GM21576 (cell line): ENCODE measurements at regions not wholly inside any gene's neighbourhood (a gene's known extent, or its start where the extent isn't known, plus 50 kb on each side); places are given as distances from the start of the nearest gene placed in this dataset.

Experiments used
- ATAC-seq: cut with Tn5 transposase; IDR thresholded peaks from one replicate; pipeline ENCODE4 v1.9.1; 2021; ENCODE audit warnings: mild to moderate bottlenecking, moderate library complexity; ENCODE audit not compliant: unreplicated experiment

GRCh38 chrX:714131-714530, 83.5 kb downstream of the SHOX start:
- no peak for ATAC-seq
